ENCODE measurements at regions not wholly inside any gene's neighbourhood (a gene's known extent, or its start where the extent isn't known, plus 50 kb on each side); places are given as distances from the start of the nearest gene placed in this dataset.
"Not testable (repeated sequence)": the region's sequence is repeated elsewhere in the genome, so short reads cannot be mapped to it uniquely, and the experiment has no call there.

DNA sequence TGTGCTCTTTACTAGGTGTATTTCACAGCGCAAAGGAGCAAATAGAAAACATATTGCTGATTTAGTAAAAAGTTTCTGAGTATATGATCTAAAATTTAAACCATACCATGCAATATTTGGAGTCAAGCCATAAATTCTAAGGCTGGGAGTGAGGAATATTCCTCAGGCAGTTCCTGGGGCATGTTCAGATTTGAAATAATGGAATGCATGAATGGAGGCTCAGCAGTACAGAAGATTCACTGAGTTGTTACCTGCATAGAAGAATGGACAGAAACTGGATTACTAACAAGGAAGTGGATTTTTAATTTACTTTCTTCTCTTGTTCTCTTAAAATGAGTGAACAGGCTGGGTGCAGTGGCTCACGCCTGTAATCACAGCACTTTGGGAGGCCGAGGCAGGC, 441.0 kb upstream of the MAP2 start:
- H3K4me3 Mint-ChIP-seq: no peak overlapping the region
- ATAC-seq (ENCODE audit: low read depth): no peak
- no peaks in the 10 kb centered on the region for H3K27me3 Mint-ChIP-seq
- no peak for DNase-seq
- H3K4me1 Mint-ChIP-seq: no peaks in the 10 kb centered on the region
- peaks cover 2% of the 10 kb centered on the region for H3K9me3 Mint-ChIP-seq
- no peak overlapping the region for H3K27ac Mint-ChIP-seq
- H3K36me3 Mint-ChIP-seq: no peaks in the 10 kb centered on the region
- POLR2A ChIA-PET: no interaction called here

DNA sequence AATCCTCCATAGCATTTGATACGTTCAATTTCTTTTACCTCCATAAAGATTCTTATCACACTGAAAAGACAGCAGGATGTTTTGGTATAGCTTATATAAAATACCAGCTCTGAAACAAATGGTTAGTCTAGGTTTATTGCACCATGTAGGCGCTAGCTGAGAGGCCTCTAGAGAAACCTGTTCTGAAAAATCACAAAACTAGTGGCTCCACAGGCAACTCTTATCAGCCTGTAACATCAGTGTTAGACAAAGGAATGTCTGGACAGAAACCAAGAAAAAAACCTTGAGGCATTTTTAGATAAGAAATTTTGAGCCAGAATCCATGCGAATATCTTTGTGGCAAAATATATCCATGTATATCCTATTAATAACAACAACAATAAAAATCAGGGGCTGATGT, 440.4 kb upstream of the MAP2 start:
- Mint-ChIP-seq H3K27ac (no peak overlapping the region), H3K9me3 (peaks cover 2% of the 10 kb centered on the region), H3K4me1 (no peaks in the 10 kb centered on the region), H3K36me3 (no peaks in the 10 kb centered on the region), H3K4me3 (no peak overlapping the region), H3K27me3 (no peaks in the 10 kb centered on the region)
- DNase-seq (no peak), ATAC-seq (ENCODE audit: low read depth) (no peak)
- POLR2A ChIA-PET: no interaction called here

DNA sequence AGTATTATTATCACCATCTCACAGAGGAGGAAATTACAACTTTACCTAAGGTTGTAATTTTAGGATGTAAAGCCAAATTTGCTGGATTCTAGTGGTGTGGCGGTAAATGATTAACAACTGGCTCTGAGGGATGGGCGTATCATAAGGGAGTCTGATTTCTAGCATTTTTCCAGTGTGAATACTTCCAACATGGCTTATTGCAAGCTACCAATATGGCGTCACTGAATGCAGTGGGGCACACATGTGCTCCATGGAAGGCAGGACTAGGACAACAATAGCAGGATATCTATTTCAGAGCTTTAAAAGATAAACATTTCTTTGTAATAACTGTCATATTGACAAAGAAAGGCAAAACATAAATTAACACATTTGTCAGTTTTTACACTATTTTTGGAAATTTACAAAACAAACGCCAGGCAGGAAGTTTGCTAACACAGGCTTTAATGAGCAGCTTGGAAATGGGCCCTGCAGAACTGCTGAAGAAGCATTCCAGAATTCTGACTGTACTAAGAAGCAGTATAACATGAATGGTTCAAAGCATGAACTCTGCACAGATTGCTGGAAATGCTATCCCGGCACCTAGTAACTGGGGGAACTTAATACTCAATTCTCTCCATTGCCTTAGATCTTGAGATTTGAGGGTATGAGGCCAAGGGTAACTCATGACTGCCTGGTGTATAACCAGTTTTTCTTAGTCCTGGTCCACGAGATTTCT, 439.3 kb upstream of the MAP2 start:
- no peak overlapping the region for H3K27ac Mint-ChIP-seq
- POLR2A ChIA-PET: no interaction called here
- ATAC-seq (ENCODE audit: low read depth): no peak
- no peaks in the 10 kb centered on the region for H3K27me3 Mint-ChIP-seq
- no peak for DNase-seq
- no peaks in the 10 kb centered on the region for H3K4me1 Mint-ChIP-seq
- H3K4me3 Mint-ChIP-seq: no peak overlapping the region
- no peaks in the 10 kb centered on the region for H3K36me3 Mint-ChIP-seq
- H3K9me3 Mint-ChIP-seq: no peaks in the 10 kb centered on the region

DNA sequence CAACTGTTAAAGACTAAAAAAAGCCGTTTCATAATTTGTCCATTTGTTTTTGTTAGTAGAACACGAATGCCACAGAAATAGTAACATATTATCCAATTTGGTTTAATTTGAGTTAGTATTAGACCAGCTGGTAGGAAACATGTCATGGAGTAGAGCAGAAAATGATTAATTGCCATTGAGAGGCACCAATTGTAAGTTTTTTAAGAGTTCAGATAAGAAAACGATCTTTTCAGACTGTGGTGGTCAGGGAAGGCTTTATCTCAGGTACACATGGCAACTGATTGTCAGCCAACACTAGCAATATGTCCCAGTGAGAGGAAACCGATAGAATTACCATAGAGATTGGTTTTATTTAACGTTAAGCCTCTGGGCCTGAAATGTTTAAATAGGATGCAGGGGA, 438.2 kb upstream of the MAP2 start:
- POLR2A ChIA-PET: no interaction called here
- Mint-ChIP-seq H3K27ac (no peak overlapping the region), H3K9me3 (peaks cover 2% of the 10 kb centered on the region), H3K4me3 (no peak overlapping the region), H3K4me1 (no peaks in the 10 kb centered on the region), H3K27me3 (no peaks in the 10 kb centered on the region), H3K36me3 (no peaks in the 10 kb centered on the region)
- ATAC-seq (ENCODE audit: low read depth): no peak
- DNase-seq: no peak

DNA sequence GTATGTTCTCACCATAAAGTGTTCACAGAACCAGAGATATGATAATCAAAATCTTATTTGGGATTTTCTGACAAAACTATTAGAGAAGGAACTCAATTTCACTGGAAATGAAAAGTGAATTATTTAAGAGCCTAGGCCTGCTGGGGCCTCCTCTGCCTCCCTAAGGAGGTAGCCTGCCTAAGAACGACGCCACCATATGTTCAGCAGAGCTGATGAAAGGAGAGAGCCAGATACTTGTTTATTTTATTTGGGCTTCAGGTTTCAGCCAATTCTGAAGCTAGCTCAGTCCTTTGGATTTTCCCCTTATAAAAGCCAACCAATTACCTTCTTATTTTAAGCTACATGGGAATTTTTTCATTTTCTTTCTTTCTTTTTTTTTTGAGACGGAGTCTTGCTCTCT, 433.1 kb upstream of the MAP2 start:
- H3K27me3 Mint-ChIP-seq: no peaks in the 10 kb centered on the region

DNA sequence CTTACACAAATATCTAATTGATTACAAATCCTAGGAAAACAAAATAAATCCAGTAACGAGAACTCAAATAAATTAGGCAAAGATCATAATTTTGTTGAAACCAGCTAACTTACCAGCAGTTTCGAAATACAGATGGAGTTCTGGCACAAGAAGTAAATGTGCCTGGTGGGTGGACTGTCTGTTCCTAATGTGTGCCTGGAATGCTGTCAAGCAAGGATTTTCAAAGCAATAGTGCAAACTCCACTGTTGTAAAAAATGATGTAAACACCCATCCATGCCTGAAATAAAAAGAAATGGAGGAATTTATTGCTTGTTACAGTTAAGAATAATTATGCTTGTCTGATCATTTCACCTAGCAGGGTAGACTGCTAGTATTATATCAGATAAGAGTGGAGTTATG, 423.9 kb upstream of the MAP2 start:
- Mint-ChIP-seq H3K4me3 (no peak overlapping the region), H3K36me3 (no peaks in the 10 kb centered on the region), H3K9me3 (peaks cover 4% of the 10 kb centered on the region), H3K27me3 (no peaks in the 10 kb centered on the region), H3K4me1 (no peaks in the 10 kb centered on the region), H3K27ac (no peak overlapping the region)
- POLR2A ChIA-PET: no interaction called here
- ATAC-seq (ENCODE audit: low read depth) (no peak), DNase-seq (no peak)

More for the DNA sequence above, 433.1 kb upstream of the MAP2 start:
- POLR2A ChIA-PET: no interaction called here
- DNase-seq: no peak
- no peaks in the 10 kb centered on the region for H3K36me3 Mint-ChIP-seq
- H3K27ac Mint-ChIP-seq: no peak overlapping the region
- no peak overlapping the region for H3K4me3 Mint-ChIP-seq
- H3K9me3 Mint-ChIP-seq: peaks cover 2% of the 10 kb centered on the region
- no peak for ATAC-seq (ENCODE audit: low read depth)
- no peaks in the 10 kb centered on the region for H3K4me1 Mint-ChIP-seq

DNA sequence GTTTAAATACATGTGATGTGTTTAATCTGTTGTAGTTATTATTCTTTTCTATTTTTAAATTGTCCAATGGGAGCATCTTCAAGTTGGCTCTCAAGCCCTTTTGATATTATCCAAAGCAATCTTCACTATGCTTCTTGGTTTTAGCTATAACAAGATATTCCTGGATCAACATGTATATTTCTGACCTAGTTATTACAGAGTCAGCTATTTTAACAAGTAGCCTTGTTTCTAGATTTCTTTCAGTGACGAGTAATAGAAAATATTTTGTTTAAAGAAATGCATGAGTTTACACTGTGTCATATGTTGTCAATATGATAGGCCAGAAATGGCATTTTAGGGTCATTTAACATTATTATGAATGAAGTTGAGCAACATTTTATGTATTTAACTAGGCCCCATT, 421.8 kb upstream of the MAP2 start:
- no peak for DNase-seq
- peaks cover 11% of the 10 kb centered on the region for H3K9me3 Mint-ChIP-seq
- H3K4me3 Mint-ChIP-seq: no peak overlapping the region
- no peak overlapping the region for H3K27ac Mint-ChIP-seq
- H3K4me1 Mint-ChIP-seq: no peaks in the 10 kb centered on the region
- H3K36me3 Mint-ChIP-seq: no peaks in the 10 kb centered on the region
- POLR2A ChIA-PET: no interaction called here
- ATAC-seq (ENCODE audit: low read depth): no peak
- no peaks in the 10 kb centered on the region for H3K27me3 Mint-ChIP-seq

DNA sequence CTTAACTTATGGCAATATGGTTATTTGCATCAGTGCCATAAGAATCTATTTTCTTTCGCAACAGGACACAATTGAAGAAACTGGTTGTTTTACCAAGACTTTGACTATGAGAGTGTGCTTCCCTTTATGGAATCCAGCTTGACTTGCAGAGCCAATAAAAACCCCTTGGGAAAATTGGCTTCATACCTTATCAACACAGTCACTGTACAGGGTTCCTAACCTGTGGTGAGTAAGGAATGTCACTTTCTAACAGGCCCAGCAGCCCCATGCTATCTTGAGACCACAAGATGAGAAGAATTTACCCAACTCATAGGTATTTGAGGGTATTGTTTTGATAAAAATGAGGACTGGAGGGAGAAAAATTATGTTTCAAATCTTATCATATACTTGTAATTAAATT, 418.5 kb upstream of the MAP2 start:
- POLR2A ChIA-PET: no interaction called here
- no peaks in the 10 kb centered on the region for H3K27me3 Mint-ChIP-seq
- ATAC-seq (ENCODE audit: low read depth) (no peak), DNase-seq (no peak)
- H3K36me3 Mint-ChIP-seq: no peaks in the 10 kb centered on the region
- no peaks in the 10 kb centered on the region for H3K4me1 Mint-ChIP-seq
- no peak overlapping the region for H3K27ac Mint-ChIP-seq
- no peak overlapping the region for H3K4me3 Mint-ChIP-seq
- peaks cover 7% of the 10 kb centered on the region for H3K9me3 Mint-ChIP-seq

DNA sequence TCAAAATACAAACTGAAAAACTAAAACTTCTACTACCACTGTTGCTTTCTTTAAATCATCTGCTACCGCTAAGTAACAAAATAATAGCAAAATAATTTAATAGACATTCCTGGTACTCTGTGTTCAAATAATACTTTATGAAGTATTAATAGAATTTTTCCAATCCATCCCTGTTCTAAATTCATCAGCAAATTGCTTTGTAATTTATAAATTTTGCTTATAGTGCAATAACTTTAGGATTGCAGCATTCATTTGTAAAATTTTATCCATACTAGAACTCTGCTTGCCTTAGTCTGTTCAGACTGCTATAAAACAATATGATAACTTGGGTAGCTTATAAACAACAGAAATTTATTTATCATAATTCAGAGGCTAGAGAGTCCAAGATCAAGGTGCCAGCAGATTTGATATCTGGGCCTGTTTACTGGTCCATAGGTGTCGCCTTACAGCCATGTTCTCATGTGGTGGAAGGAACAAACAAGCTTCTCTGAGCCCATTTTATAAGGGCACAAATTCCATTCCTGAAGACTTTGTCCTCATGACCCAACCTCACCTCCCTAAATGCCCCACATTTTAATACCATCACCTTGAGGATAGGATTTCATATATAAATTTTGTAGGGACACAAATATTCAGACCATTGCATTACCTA, 415.1 kb upstream of the MAP2 start:
- DNase-seq (no peak), ATAC-seq (ENCODE audit: low read depth) (no peak)
- Mint-ChIP-seq H3K27ac (no peak overlapping the region), H3K9me3 (peaks cover 7% of the 10 kb centered on the region), H3K4me3 (no peak overlapping the region), H3K4me1 (no peaks in the 10 kb centered on the region), H3K36me3 (no peaks in the 10 kb centered on the region), H3K27me3 (no peaks in the 10 kb centered on the region)
- POLR2A ChIA-PET: no interaction called here

DNA sequence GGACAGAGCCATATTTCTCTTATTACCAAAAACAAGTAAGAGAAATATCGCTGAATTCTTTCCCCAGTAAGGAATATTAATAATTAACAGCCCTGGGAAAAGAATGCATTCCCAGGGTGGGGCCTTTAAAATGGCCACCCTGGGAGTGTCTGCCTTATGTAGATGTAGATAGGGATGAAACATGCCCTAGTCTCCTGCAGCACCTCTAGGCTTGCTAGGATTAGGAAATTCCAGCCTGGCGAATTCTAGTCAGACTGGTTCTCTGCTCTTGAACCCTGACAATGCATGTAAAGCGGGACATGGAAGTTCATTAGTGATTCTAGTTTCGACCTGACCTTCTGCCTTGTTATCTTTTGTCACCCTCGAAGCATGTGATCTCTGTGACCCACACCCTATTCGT, 405.2 kb upstream of the MAP2 start:
- H3K4me1 Mint-ChIP-seq; H3K36me3 Mint-ChIP-seq; POLR2A ChIA-PET; H3K27me3 Mint-ChIP-seq; ATAC-seq (ENCODE audit: low read depth); H3K9me3 Mint-ChIP-seq; H3K4me3 Mint-ChIP-seq; DNase-seq; H3K27ac Mint-ChIP-seq: not testable (repeated sequence)

DNA sequence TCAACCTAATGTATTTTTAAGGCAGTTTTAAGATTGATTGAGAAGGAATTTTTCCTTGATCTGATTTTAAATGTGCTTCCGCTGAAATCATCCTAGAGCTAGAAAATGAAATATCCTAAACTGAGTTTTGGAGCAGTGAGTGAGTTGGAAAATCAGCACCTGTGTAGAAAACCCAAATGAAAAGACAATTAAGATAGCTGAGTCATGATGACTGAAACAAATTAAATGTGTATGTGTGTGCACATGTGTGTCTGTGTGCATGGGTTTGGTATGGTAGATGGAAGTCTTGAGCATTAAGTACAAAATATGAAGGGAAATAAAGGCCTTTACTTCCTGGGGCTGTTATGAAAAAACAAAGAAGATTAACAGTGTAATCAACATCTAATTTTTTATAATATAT, 394.6 kb upstream of the MAP2 start:
- peaks cover 2% of the 10 kb centered on the region for H3K9me3 Mint-ChIP-seq
- no peak overlapping the region for H3K4me3 Mint-ChIP-seq
- no peaks in the 10 kb centered on the region for H3K27me3 Mint-ChIP-seq
- POLR2A ChIA-PET: no interaction called here
- no peaks in the 10 kb centered on the region for H3K36me3 Mint-ChIP-seq
- DNase-seq (no peak), ATAC-seq (ENCODE audit: low read depth) (no peak)
- H3K27ac Mint-ChIP-seq: no peak overlapping the region
- H3K4me1 Mint-ChIP-seq: no peaks in the 10 kb centered on the region

DNA sequence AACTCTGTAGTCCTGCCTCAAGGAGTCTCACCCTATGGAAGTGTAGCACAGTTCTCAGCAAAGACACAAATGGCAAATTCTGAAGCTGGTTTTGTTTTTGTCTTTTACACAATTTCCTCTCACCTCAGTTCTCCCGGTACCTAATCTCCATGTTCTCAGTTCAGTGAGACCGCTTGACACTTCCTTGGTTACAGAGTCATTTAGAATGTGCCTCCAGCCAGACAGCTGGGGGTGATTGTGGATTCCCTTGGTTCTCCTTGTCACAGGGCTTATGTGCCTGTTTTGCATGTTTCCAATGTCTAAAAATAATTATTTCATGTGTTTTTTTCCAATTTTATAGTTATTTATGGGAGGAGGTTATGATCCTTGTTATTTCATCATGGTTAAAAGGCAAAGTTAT, 379.5 kb upstream of the MAP2 start:
- no peaks in the 10 kb centered on the region for H3K4me1 Mint-ChIP-seq
- POLR2A ChIA-PET: no interaction called here
- H3K9me3 Mint-ChIP-seq: no peaks in the 10 kb centered on the region
- no peak for DNase-seq
- no peaks in the 10 kb centered on the region for H3K36me3 Mint-ChIP-seq
- H3K27me3 Mint-ChIP-seq: no peaks in the 10 kb centered on the region
- no peak overlapping the region for H3K27ac Mint-ChIP-seq
- no peak for ATAC-seq (ENCODE audit: low read depth)
- H3K4me3 Mint-ChIP-seq: no peak overlapping the region

DNA sequence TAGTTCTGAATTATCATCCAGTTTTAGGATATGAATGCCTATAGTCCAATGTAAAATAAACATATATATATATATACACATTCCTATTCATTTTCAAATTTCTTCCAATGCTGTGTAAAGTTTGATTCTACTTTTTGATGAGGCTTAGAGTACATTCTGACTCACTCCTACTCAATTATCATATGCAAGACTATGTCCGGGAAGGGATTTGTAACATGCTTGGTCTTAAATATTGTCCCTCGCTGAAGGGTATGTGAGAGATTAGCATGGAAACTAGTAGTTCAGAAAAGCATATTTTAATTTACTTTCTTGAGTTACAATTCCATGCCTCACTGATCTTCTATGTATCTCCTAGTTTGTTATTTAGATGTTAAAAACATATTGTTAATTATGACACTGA, 377.7 kb upstream of the MAP2 start:
- H3K4me1 Mint-ChIP-seq: no peaks in the 10 kb centered on the region

DNA sequence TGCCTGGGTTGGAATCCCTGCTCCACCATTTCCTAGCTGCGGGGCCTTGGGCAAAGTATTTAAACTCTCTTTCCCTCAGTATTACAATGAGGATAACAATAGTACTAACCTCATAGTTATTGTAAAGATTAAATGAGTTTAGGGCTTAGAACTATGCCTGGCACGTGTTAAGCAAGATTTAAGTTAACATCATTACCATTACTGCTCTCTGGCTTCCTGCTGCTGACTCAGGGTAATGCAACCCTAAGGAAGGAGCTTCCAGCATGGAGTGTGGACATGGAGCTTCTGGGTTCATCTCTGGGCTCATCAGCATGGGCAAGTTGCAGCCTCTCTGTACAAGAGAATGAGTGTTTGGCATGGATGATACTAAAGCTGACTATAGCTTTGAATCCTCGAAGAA, 374.2 kb upstream of the MAP2 start:
- Mint-ChIP-seq H3K27me3 (no peaks in the 10 kb centered on the region), H3K9me3 (no peaks in the 10 kb centered on the region), H3K36me3 (no peaks in the 10 kb centered on the region), H3K4me3 (no peak overlapping the region), H3K4me1 (no peaks in the 10 kb centered on the region), H3K27ac (no peak overlapping the region)
- no peak for DNase-seq
- POLR2A ChIA-PET: no interaction called here
- ATAC-seq (ENCODE audit: low read depth): no peak

More for the DNA sequence above, 377.7 kb upstream of the MAP2 start:
- no peaks in the 10 kb centered on the region for H3K27me3 Mint-ChIP-seq
- H3K4me3 Mint-ChIP-seq: no peak overlapping the region
- no peak overlapping the region for H3K27ac Mint-ChIP-seq
- H3K9me3 Mint-ChIP-seq: no peaks in the 10 kb centered on the region
- POLR2A ChIA-PET: no interaction called here
- DNase-seq (no peak), ATAC-seq (ENCODE audit: low read depth) (no peak)
- no peaks in the 10 kb centered on the region for H3K36me3 Mint-ChIP-seq

DNA sequence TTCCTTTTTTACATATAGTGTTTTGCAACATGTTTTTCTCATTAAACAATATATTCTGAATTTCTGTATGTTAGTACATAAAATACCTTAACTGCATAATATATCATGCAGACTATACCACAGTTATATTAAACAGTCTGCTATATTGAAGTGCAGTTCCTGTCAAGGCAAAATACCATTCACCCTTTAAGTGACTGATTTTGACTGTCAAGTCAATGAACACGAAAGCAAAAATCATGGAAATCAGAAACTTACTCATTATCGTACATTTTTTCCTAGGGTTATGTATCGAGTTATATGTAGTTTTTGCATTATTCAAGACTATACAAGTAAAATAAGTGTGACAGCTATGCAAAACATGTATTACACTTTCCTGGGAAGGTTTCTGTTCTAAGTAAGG, 361.6 kb upstream of the MAP2 start:
- POLR2A ChIA-PET: no interaction called here
- no peak for ATAC-seq (ENCODE audit: low read depth)
- H3K9me3 Mint-ChIP-seq: peaks cover 2% of the 10 kb centered on the region

More for the DNA sequence above, 361.6 kb upstream of the MAP2 start:
- no peak overlapping the region for H3K27ac Mint-ChIP-seq
- H3K36me3 Mint-ChIP-seq: no peaks in the 10 kb centered on the region
- no peak overlapping the region for H3K4me3 Mint-ChIP-seq
- DNase-seq: no peak
- no peaks in the 10 kb centered on the region for H3K27me3 Mint-ChIP-seq
- H3K4me1 Mint-ChIP-seq: no peaks in the 10 kb centered on the region

All from activated naive CD8-positive, alpha-beta T cell treated with anti-CD3 and anti-CD28 coated beads, Interleukin-2, amount 10 ng/mL, durations not matched to agents 7 days and 5 days (primary cell).